Karpas-422 (cell line): ENCODE measurements at regions not wholly inside any gene's neighbourhood (a gene's known extent, or its start where the extent isn't known, plus 50 kb on each side); places are given as distances from the start of the nearest gene placed in this dataset.

Experiments
- DNase-seq: peaks from one replicate; pipeline ENCODE4 v3.0.0-alpha.2; 2015
- H2AFZ ChIP-seq: fragments of 200-600 bp; sonication (generic); 2 replicates; pipeline ENCODE4 v1.6.1; 2014; ENCODE audit warnings: antibody characterized with exemption, low read length, mixed read lengths
- H3K27ac ChIP-seq: fragments of 200-600 bp; sonication (generic); 2 replicates; pipeline ENCODE4 v1.5.1; 2014; ENCODE audit warnings: mild to moderate bottlenecking, low read length, moderate library complexity
- H3K27me3 ChIP-seq: fragments of 200-600 bp; sonication (generic); 2 replicates; pipeline ENCODE4 v1.6.1; 2014; ENCODE audit warnings: low read length, mixed read lengths
- H3K36me3 ChIP-seq: fragments of 200-600 bp; sonication (generic); 2 replicates; pipeline ENCODE4 v1.6.1; 2014; ENCODE audit warnings: low read length, mixed read lengths; ENCODE audit not compliant: insufficient read depth
- H3K4me1 ChIP-seq: fragments of 200-600 bp; sonication (generic); 2 replicates; pipeline ENCODE4 v1.6.1; 2014; ENCODE audit warnings: mild to moderate bottlenecking, low read length, mixed read lengths
- H3K4me2 ChIP-seq: fragments of 200-600 bp; sonication (generic); 2 replicates; pipeline ENCODE4 v1.6.1; 2014; ENCODE audit warnings: low read length, low read depth, mild to moderate bottlenecking; ENCODE audit not compliant: poor library complexity, severe bottlenecking
- H3K4me3 ChIP-seq: fragments of 200-600 bp; sonication (generic); 2 replicates; pipeline ENCODE4 v1.5.1; 2014; ENCODE audit warnings: mild to moderate bottlenecking, antibody characterized with exemption, low read length, mixed read lengths
- H3K79me2 ChIP-seq: fragments of 200-600 bp; sonication (generic); 2 replicates; pipeline ENCODE4 v1.6.1; 2014; ENCODE audit warnings: mild to moderate bottlenecking, low read length, mixed read lengths
- H3K9ac ChIP-seq: fragments of 200-600 bp; sonication (generic); 2 replicates; pipeline ENCODE4 v1.6.0; 2014; ENCODE audit warnings: low read length
- H3K9me2 ChIP-seq: fragments of 200-600 bp; sonication (generic), shearing (Covaris generic); replicated peaks from 2 replicates; pipeline ENCODE4 v1.6.0; 2014; ENCODE audit warnings: mild to moderate bottlenecking, low read length, moderate library complexity; ENCODE audit not compliant: insufficient read depth
- H3K9me3 ChIP-seq: fragments of 300-700, 200-600 bp; sonication (generic); 2 replicates; pipeline ENCODE4 v1.6.1; 2014; ENCODE audit warnings: low read length, mixed read lengths
- H4K20me1 ChIP-seq: fragments of 200-600 bp; sonication (generic); 2 replicates; pipeline ENCODE4 v1.6.1; 2014; ENCODE audit warnings: mild to moderate bottlenecking, antibody characterized with exemption, low read length, low read depth; ENCODE audit not compliant: insufficient read depth

DNA sequence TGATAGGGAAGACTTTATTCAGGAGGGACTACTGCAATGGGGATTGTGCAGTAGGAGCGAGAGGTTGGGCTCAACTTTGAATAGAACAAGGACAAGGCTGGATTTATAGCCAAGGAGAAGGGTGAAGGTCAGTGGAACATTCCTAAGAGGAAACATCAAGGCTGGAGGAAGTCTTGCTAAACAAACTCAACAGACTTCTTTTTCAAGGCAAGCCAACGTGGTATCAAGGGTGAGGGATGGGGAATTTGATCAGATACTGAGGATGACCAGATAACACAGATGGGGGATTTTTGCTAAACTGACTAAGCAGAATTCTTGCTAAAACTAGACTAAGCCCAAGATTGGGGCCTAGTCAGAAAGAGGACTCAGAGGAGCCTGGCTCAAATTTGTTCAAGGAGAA, 107.3 kb downstream of the DUSP10 start:
- DNase-seq, result no peak
- Histone ChIP-seq H3K36me3 (no peaks in the 10 kb centered on the region), H3K9me2 (no peaks in the 10 kb centered on the region; the same call in 1 of the 2 replicates), H4K20me1 (no peaks in the 10 kb centered on the region), H3K79me2 (no peaks in the 10 kb centered on the region), H3K27ac (no peak overlapping the region), H3K9me3 (no peaks in the 10 kb centered on the region), H3K4me1 (no peaks in the 10 kb centered on the region), H3K9ac (no peak overlapping the region), H3K4me2 (no peak overlapping the region), H3K4me3 (no peak overlapping the region), H3K27me3 (no peaks in the 10 kb centered on the region), H2AFZ (no peak overlapping the region)

- no peak overlapping the region for H3K4me3 ChIP-seq
- H3K79me2 ChIP-seq, result no peaks in the 10 kb centered on the region
- no peak overlapping the region for H3K4me2 ChIP-seq
- no peak overlapping the region for H3K9ac ChIP-seq
- no peak overlapping the region for H3K27ac ChIP-seq
- H3K36me3 ChIP-seq, result no peaks in the 10 kb centered on the region
- DNase-seq, result no peak
- H2AFZ ChIP-seq, result no peak overlapping the region
- H3K27me3 ChIP-seq, result no peaks in the 10 kb centered on the region
- no peaks in the 10 kb centered on the region; the same call in 1 of the 2 replicates for H3K9me2 ChIP-seq
- no peaks in the 10 kb centered on the region for H3K4me1 ChIP-seq
- no peaks in the 10 kb centered on the region for H4K20me1 ChIP-seq
- no peaks in the 10 kb centered on the region for H3K9me3 ChIP-seq
These were observed 106.6 kb downstream of the DUSP10 start for GRCh38 chr1:221635305-221635704.

DNA sequence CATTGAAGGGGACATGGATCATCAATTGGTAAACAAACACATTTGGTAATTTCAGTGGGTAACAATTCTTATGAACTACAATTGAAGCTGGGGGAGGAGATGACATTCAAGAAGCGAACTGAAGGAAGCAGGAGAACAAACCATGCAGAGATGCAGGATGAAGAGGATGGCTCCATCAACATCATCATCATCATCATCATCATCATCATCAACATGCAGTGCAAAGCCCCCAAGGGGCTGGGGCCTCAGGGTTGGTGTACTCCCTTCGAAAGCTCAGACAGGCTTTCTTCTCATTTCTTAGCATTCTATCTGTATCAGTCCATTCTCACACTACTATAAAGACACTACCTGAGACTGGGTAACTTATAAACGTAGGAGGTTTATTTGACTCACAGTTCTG, 105.8 kb downstream of the DUSP10 start:
- H3K4me1 ChIP-seq, result no peaks in the 10 kb centered on the region
- no peak overlapping the region for H3K4me3 ChIP-seq
- no peaks in the 10 kb centered on the region for H4K20me1 ChIP-seq
- no peak for DNase-seq
- no peaks in the 10 kb centered on the region for H3K36me3 ChIP-seq
- H3K27ac ChIP-seq, result no peak overlapping the region
- no peak overlapping the region for H2AFZ ChIP-seq
- no peaks in the 10 kb centered on the region for H3K27me3 ChIP-seq
- H3K9ac ChIP-seq, result no peak overlapping the region
- H3K79me2 ChIP-seq, result no peaks in the 10 kb centered on the region
- H3K9me3 ChIP-seq, result no peaks in the 10 kb centered on the region
- no peak overlapping the region for H3K4me2 ChIP-seq
- H3K9me2 ChIP-seq, result no peaks in the 10 kb centered on the region; the same call in 1 of the 2 replicates

GRCh38 chr1:221636967-221637366, 104.9 kb downstream of the DUSP10 start:
- H2AFZ ChIP-seq, result no peak overlapping the region
- no peaks in the 10 kb centered on the region for H4K20me1 ChIP-seq
- no peaks in the 10 kb centered on the region for H3K27me3 ChIP-seq
- H3K9me3 ChIP-seq, result no peaks in the 10 kb centered on the region
- H3K9ac ChIP-seq, result no peak overlapping the region
- H3K4me2 ChIP-seq, result no peak overlapping the region
- DNase-seq, result no peak
- no peaks in the 10 kb centered on the region for H3K79me2 ChIP-seq
- no peak overlapping the region for H3K27ac ChIP-seq
- no peak overlapping the region for H3K4me3 ChIP-seq
- no peaks in the 10 kb centered on the region; the same call in 1 of the 2 replicates for H3K9me2 ChIP-seq
- H3K4me1 ChIP-seq, result no peaks in the 10 kb centered on the region
- H3K36me3 ChIP-seq, result no peaks in the 10 kb centered on the region

GRCh38 chr1:221637641-221638041, 104.2 kb downstream of the DUSP10 start:
- H4K20me1 ChIP-seq, result no peaks in the 10 kb centered on the region
- H3K9me2 ChIP-seq, result no peaks in the 10 kb centered on the region; the same call in 1 of the 2 replicates
- H3K36me3 ChIP-seq, result no peaks in the 10 kb centered on the region
- H3K4me3 ChIP-seq, result no peak overlapping the region
- no peak for DNase-seq
- H3K4me1 ChIP-seq, result no peaks in the 10 kb centered on the region
- H3K27me3 ChIP-seq, result no peaks in the 10 kb centered on the region
- no peaks in the 10 kb centered on the region for H3K79me2 ChIP-seq
- H3K27ac ChIP-seq, result no peak overlapping the region
- H3K9ac ChIP-seq, result no peak overlapping the region
- no peaks in the 10 kb centered on the region for H3K9me3 ChIP-seq
- no peak overlapping the region for H3K4me2 ChIP-seq
- no peak overlapping the region for H2AFZ ChIP-seq

GRCh38 chr1:221638595-221638994, 103.3 kb downstream of the DUSP10 start:
- no peak overlapping the region for H3K4me3 ChIP-seq
- H3K36me3 ChIP-seq, result no peaks in the 10 kb centered on the region
- H3K27me3 ChIP-seq, result no peaks in the 10 kb centered on the region

DNA sequence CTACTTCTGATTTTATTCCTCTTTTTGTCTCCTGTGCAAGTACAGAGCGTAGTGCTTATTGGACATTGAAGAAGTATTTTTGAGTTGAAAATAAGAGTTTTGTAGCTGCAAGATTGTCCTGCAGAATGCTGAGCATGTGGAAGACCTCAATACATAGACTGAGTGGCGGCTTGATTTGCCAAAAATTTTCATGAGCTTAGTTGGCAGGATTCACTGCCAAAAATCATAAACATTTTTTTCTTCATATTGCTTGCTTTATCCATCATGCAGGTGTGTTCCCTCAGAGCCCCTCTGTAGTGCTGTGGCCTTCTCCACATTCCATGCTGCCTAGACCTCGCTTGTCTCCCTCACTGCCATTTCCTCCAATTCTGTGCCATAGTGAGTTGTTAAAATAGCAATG, 100.1 kb downstream of the DUSP10 start:
- Histone ChIP-seq H3K27ac (no peak overlapping the region), H2AFZ (no peak overlapping the region)
- DNase-seq, result no peak

More at GRCh38 chr1:221638595-221638994, 103.3 kb downstream of the DUSP10 start:
- no peak overlapping the region for H3K27ac ChIP-seq
- no peaks in the 10 kb centered on the region for H3K9me3 ChIP-seq
- H3K4me1 ChIP-seq, result no peaks in the 10 kb centered on the region
- H3K4me2 ChIP-seq, result no peak overlapping the region
- H3K9ac ChIP-seq, result no peak overlapping the region
- no peak for DNase-seq
- no peaks in the 10 kb centered on the region for H3K79me2 ChIP-seq
- H2AFZ ChIP-seq, result no peak overlapping the region
- H4K20me1 ChIP-seq, result no peaks in the 10 kb centered on the region
- no peaks in the 10 kb centered on the region; the same call in 1 of the 2 replicates for H3K9me2 ChIP-seq

DNA sequence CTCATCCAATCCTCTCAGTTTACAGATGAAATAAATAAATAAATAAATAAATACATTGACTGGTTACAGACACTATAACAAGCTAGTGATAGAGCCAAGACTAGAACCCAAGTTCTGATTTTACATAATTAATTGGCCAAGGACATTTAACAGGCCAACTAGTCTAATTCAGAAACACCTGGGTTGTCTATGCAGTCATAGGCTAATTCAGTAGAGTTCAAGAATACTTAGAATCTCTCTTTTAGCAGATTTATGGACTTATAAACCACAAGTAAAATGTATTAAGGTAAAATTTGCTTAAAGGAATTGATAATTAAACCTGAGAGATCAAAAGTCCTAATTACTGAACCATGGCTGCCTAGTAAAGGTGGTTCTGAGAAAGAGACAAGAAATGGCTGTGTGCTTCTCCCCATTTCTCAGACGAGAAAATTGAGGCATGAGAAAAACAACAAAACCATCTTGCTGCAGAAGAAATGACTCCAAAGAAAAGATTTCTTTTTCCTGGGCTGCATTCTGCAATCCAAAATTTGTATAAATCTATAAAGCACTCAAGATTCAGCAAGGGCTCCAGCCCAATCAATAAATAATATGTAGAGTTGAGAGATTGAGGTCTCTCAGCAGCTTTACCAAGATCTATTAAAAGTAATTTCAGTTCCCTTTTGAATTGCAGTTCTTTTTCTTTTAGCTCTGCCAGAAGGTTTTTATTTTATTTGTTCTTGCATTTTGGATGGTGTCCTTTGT, 98.3 kb downstream of the DUSP10 start:
- no peaks in the 10 kb centered on the region for H3K4me1 ChIP-seq
- no peak overlapping the region for H2AFZ ChIP-seq
- no peak overlapping the region for H3K9ac ChIP-seq
- no peaks in the 10 kb centered on the region for H4K20me1 ChIP-seq
- H3K9me2 ChIP-seq, result no peaks in the 10 kb centered on the region
- H3K36me3 ChIP-seq, result no peaks in the 10 kb centered on the region
- no peaks in the 10 kb centered on the region for H3K27me3 ChIP-seq
- DNase-seq, result no peak
- H3K9me3 ChIP-seq, result no peaks in the 10 kb centered on the region
- no peaks in the 10 kb centered on the region for H3K79me2 ChIP-seq
- H3K4me3 ChIP-seq, result no peak overlapping the region
- no peak overlapping the region for H3K4me2 ChIP-seq
- no peak overlapping the region for H3K27ac ChIP-seq

More for the DNA sequence above, 100.1 kb downstream of the DUSP10 start:
- Histone ChIP-seq H3K9ac (no peak overlapping the region), H3K36me3 (no peaks in the 10 kb centered on the region), H3K79me2 (no peaks in the 10 kb centered on the region), H3K9me3 (no peaks in the 10 kb centered on the region), H3K9me2 (no peaks in the 10 kb centered on the region; the same call in 1 of the 2 replicates), H3K4me2 (no peak overlapping the region), H4K20me1 (no peaks in the 10 kb centered on the region), H3K4me3 (no peak overlapping the region), H3K27me3 (no peaks in the 10 kb centered on the region), H3K4me1 (no peaks in the 10 kb centered on the region)
